A673 (cell line): ENCODE measurements at regions not wholly inside any gene's neighbourhood (a gene's known extent, or its start where the extent isn't known, plus 50 kb on each side); places are given as distances from the start of the nearest gene placed in this dataset.
A peak's percentile ranks its signal among the peaks of the same experiment; 100 is the strongest.

Source experiments
- BruUV-seq: library from RNA; stranded (reverse); fragments of 400-500 nt; replicated peaks from 2 replicates; lab custom pipeline; 2021; lab: Mats Ljungman, UMichigan
- CTCF ChIA-PET: fragments of 300-600 bp; sonication (Branson Sonifier 250); formaldehyde crosslinking; loops from one replicate; lab custom pipeline; 2022; ENCODE audit warnings: antibody characterized with exemption; lab: Charles Lee
- POLR2A ChIA-PET: fragments of 300-600 bp; sonication (Branson Sonifier 250); formaldehyde crosslinking; loops from one replicate; lab custom pipeline; 2022; ENCODE audit warnings: antibody characterized with exemption; ENCODE audit not compliant: low non-redundant PET; lab: Charles Lee
- DNase-seq: peaks from one replicate; pipeline ENCODE4 v3.0.0-alpha.2; 2015; ENCODE audit warnings: low spot score
- H3K27ac ChIP-seq: fragments of 200-600 bp; sonication (generic); 2 replicates; pipeline ENCODE4 v1.5.1; 2016; ENCODE audit warnings: mixed run types, low read depth, mild to moderate bottlenecking, mixed read lengths, antibody characterized with exemption, low read length; ENCODE audit not compliant: poor library complexity, severe bottlenecking
- H3K27me3 ChIP-seq: fragments of 200-600 bp; sonication (generic); replicated peaks from 2 replicates; pipeline ENCODE4 v1.6.1; 2017; ENCODE audit warnings: mixed run types, low read depth, mild to moderate bottlenecking, mixed read lengths, antibody characterized with exemption, low read length; ENCODE audit not compliant: insufficient read depth, poor library complexity
- H3K36me3 ChIP-seq: fragments of 200-600 bp; sonication (generic); 2 replicates; pipeline ENCODE4 v1.6.1; 2016; ENCODE audit warnings: mixed run types, mild to moderate bottlenecking, mixed read lengths, antibody characterized with exemption, low read length; ENCODE audit not compliant: insufficient read depth, poor library complexity, severe bottlenecking
- H3K4me1 ChIP-seq: fragments of 200-600 bp; sonication (generic); 2 replicates; pipeline ENCODE4 v1.6.1; 2017; ENCODE audit warnings: mixed run types, mild to moderate bottlenecking, mixed read lengths, antibody characterized with exemption, low read length; ENCODE audit not compliant: insufficient read depth, poor library complexity, severe bottlenecking
- H3K4me3 ChIP-seq: fragments of 200-600 bp; sonication (generic); 2 replicates; pipeline ENCODE4 v1.5.1; 2016; ENCODE audit warnings: low read depth, mixed run types, mild to moderate bottlenecking, mixed read lengths, low read length; ENCODE audit not compliant: poor library complexity, severe bottlenecking
- H3K9me3 ChIP-seq: fragments of 200-600 bp; sonication (generic); 2 replicates; pipeline ENCODE4 v1.6.1; 2016; ENCODE audit warnings: mixed run types, low read depth, mild to moderate bottlenecking, mixed read lengths, antibody characterized with exemption, low read length; ENCODE audit not compliant: poor library complexity, severe bottlenecking
- EZH2 ChIP-seq: fragments of 200-600 bp; sonication (generic); IDR thresholded peaks from 2 replicates; pipeline ENCODE4 v1.6.1; 2017; ENCODE audit warnings: borderline replicate concordance, low read depth, mild to moderate bottlenecking, mixed read lengths, antibody characterized with exemption, low read length; ENCODE audit not compliant: poor library complexity, severe bottlenecking
- intact Hi-C: fragments of 100-400 bp; cut with micrococcal nuclease; formaldehyde crosslinking; loops from one replicate; pipeline ENCODE4 v1.10.0; 2022; ENCODE audit not compliant: unreplicated experiment
- TF ChIP-seq, protein P1 (sequence below): fragments of 300-800, 200-600 bp; sonication (generic); conservative IDR thresholded peaks from 2 replicates; pipeline ENCODE4 v1.5.1; 2017; ENCODE audit warnings: low read depth, mild to moderate bottlenecking, antibody characterized with exemption, low read length, moderate library complexity, mixed read lengths

DNA sequence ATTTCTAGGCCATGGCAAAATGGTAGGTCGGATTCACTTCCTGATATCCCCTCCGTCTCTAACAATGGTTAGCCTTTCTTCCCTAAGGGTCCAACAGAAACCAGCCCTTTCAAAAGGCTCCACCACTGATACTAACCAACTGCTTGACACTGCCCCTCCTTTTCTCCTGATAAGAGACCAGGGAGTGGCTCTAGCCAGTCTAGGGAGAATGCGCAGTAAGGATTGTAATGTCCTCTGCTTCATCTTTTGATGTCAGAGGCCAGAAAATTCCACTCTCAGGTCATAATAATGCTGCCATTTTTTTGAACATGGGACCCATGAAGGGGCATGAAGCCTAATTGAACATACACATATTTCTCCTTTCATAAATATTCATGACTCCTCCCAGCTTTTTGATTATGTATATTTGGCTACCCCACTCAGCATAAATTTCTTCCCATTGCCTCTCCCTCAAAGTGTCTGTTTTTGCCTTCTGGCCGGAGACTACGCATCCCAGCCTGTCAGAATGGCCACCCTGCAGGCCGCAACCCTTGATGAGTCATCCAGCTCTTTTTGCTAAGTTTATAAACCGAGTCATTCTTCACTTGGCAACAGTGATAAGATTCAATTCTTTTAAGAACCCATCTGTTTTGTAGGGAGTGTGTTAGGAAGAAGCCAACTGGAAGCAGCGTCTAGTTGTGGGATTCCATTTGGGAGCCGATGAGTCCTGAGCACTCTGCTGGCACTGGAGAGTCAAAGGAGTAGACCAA lies 189.0 kb upstream of the MCTP2 start:
- TF ChIP-seq, protein P1, sequence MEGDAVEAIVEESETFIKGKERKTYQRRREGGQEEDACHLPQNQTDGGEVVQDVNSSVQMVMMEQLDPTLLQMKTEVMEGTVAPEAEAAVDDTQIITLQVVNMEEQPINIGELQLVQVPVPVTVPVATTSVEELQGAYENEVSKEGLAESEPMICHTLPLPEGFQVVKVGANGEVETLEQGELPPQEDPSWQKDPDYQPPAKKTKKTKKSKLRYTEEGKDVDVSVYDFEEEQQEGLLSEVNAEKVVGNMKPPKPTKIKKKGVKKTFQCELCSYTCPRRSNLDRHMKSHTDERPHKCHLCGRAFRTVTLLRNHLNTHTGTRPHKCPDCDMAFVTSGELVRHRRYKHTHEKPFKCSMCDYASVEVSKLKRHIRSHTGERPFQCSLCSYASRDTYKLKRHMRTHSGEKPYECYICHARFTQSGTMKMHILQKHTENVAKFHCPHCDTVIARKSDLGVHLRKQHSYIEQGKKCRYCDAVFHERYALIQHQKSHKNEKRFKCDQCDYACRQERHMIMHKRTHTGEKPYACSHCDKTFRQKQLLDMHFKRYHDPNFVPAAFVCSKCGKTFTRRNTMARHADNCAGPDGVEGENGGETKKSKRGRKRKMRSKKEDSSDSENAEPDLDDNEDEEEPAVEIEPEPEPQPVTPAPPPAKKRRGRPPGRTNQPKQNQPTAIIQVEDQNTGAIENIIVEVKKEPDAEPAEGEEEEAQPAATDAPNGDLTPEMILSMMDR = no peak
- TF ChIP-seq EZH2 = no peak
- BruUV-seq = no TSS peak
- Histone ChIP-seq H3K4me3 (no peak overlapping the region), H3K36me3 (no peaks in the 10 kb centered on the region), H3K9me3 (no peaks in the 10 kb centered on the region), H3K4me1 (peaks cover 6% of the 10 kb centered on the region), H3K27ac (no peak overlapping the region), H3K27me3 (no peaks in the 10 kb centered on the region)
- DNase-seq = no peak
- intact Hi-C loops = no loop called here
- ChIA-PET POLR2A (no interaction called here), CTCF (no interaction called here)

DNA sequence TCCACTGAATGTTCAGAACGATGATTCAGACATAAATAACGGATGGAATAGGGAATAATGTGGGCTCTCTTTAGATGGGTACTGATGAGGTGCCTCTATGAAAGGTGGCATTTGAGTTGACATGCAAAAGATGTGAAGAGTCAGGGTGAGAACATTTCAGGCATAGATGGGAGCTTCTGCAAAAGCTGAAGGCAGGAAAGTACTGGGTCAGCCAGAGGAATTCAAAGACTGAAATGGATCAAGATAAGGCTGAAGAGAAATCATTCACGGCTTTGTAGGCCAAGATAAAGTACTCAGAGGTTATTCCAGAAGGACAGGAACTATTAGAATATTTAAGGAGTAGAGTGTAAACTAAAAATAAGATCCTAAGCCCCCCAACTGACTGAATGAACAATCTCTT lies 189.6 kb upstream of the MCTP2 start:
- Histone ChIP-seq H3K27ac (no peak overlapping the region), H3K9me3 (no peaks in the 10 kb centered on the region), H3K36me3 (no peaks in the 10 kb centered on the region), H3K27me3 (no peaks in the 10 kb centered on the region), H3K4me3 (no peak overlapping the region), H3K4me1 (no peaks in the 10 kb centered on the region)
- no TSS peak for BruUV-seq
- ChIA-PET POLR2A (no interaction called here), CTCF (no interaction called here)
- TF ChIP-seq, protein P1 = no peak
- no peak for TF ChIP-seq EZH2
- no peak for DNase-seq
- intact Hi-C loops = no loop called here

DNA sequence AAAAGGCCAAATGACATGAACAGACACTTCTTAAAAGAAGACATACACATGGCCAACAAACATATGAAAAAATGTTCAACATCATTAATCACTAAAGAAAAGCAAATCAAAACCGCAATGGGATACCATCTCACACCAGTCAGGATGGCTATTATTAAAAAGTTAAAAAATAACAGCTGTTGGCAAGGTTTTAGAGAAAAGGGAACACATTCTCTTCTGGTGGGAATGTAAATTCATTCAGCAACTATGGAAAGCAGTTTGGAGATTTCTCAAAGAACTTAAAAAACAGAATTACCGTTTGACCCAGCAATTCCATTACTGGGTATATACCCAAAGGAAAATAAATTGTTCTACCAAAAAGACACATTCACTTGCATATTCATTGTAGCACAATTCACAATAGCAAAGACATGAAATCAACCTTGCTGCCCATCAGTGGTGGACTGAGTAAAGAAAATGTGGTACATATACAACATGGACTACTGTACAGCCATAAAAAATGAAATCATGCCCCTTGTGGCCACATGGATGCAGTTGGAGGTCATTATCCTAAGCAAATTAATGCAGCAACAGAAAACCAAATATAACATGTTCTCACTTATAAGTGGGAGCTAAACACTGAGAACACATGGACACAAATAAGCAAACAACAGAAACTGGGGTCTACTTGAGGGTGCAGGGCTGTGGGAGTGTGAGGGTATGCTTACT lies 190.7 kb upstream of the MCTP2 start:
- POLR2A ChIA-PET = interaction anchor here (0.6 kb wide), 1 partner anchor 303 kb away, joined by 3 read pairs; no protein-coding TSS in a partner anchor
- no peak for TF ChIP-seq EZH2
- TF ChIP-seq, protein P1 = 0 out of 2 replicates have a peak, but pooled peaks have one; percentile 13
- BruUV-seq = no TSS peak
- Histone ChIP-seq H3K9me3 (no peaks in the 10 kb centered on the region), H3K4me1 (no peaks in the 10 kb centered on the region), H3K36me3 (no peaks in the 10 kb centered on the region), H3K27me3 (no peaks in the 10 kb centered on the region), H3K4me3 (no peak overlapping the region), H3K27ac (no peak overlapping the region)
- intact Hi-C loops = no loop called here
- CTCF ChIA-PET = no interaction called here
- no peak for DNase-seq
